PC-3 (cell line): ENCODE measurements at regions not wholly inside any gene's neighbourhood (a gene's known extent, or its start where the extent isn't known, plus 50 kb on each side); places are given as distances from the start of the nearest gene placed in this dataset.

Source experiments
- ATAC-seq: fragments of 200-7000 bp; cut with Tn5 transposase; 2 replicates; pipeline ENCODE4 v1.9.1; 2020; ENCODE audit warnings: mild to moderate bottlenecking, moderate library complexity
- BruUV-seq: library from RNA; stranded (reverse); fragments of 400-500 nt; replicated peaks from 2 replicates; lab custom pipeline; 2021; lab: Mats Ljungman, UMichigan
- CTCF ChIA-PET: fragments of 300-600 bp; sonication (Branson Sonifier 250); formaldehyde crosslinking; loops from one replicate; lab custom pipeline; 2022; ENCODE audit warnings: antibody characterized with exemption; lab: Charles Lee
- POLR2A ChIA-PET: fragments of 300-600 bp; sonication (Branson Sonifier 250); formaldehyde crosslinking; loops from one replicate; lab custom pipeline; 2022; ENCODE audit warnings: antibody characterized with exemption; ENCODE audit not compliant: unreplicated experiment; lab: Charles Lee
- DNase-seq: peaks from one replicate; pipeline ENCODE4 v3.0.0-alpha.2; 2015
- H2AFZ ChIP-seq: fragments of 300-600 bp; sonication (generic); 2 replicates; pipeline ENCODE4 v1.6.0; 2016; ENCODE audit warnings: antibody characterized with exemption, low read length
- H3F3A ChIP-seq: fragments of 300-600 bp; sonication (generic); one replicate; pipeline ENCODE4 v1.6.0; 2017; ENCODE audit warnings: antibody characterized with exemption, low read length, control low read depth, mild to moderate bottlenecking; ENCODE audit not compliant: unreplicated experiment
- H3K27ac ChIP-seq: fragments of 300-600 bp; sonication (generic); 2 replicates; pipeline ENCODE4 v1.5.1; 2016; ENCODE audit warnings: mild to moderate bottlenecking, low read length
- H3K27me3 ChIP-seq: fragments of 300-600 bp; sonication (generic); 2 replicates; pipeline ENCODE4 v1.6.1; 2016; ENCODE audit warnings: low read length, mixed read lengths
- H3K36me3 ChIP-seq: fragments of 300-600 bp; sonication (generic); 2 replicates; pipeline ENCODE4 v1.6.1; 2016; ENCODE audit warnings: low read depth, mixed run types, low read length, mixed read lengths
- H3K4me1 ChIP-seq: fragments of 300-600 bp; sonication (generic); 2 replicates; pipeline ENCODE4 v1.5.1; 2016; ENCODE audit warnings: low read length; ENCODE audit not compliant: insufficient read depth
- H3K4me2 ChIP-seq: fragments of 300-600 bp; sonication (generic); 2 replicates; pipeline ENCODE4 v1.6.0; 2016; ENCODE audit warnings: low read length
- H3K4me3 ChIP-seq: fragments of 300-600 bp; sonication (generic); 2 replicates; pipeline ENCODE4 v1.5.1; 2016; ENCODE audit warnings: mild to moderate bottlenecking, low read length, mixed read lengths
- H3K79me2 ChIP-seq: fragments of 300-600 bp; sonication (generic); 2 replicates; pipeline ENCODE4 v1.6.1; 2017; ENCODE audit warnings: low read length, mixed read lengths
- H3K9ac ChIP-seq: fragments of 300-600 bp; sonication (generic); 2 replicates; pipeline ENCODE4 v1.6.0; 2016; ENCODE audit warnings: mild to moderate bottlenecking, low read length
- H3K9me2 ChIP-seq: fragments of 300-600 bp; sonication (generic); replicated peaks from 2 replicates; pipeline ENCODE4 v1.6.1; 2016; ENCODE audit warnings: mixed run types, low read length, mixed read lengths
- H3K9me3 ChIP-seq: fragments of 300-600 bp; sonication (generic); 2 replicates; pipeline ENCODE4 v1.6.1; 2016; ENCODE audit warnings: low read length, mixed read lengths
- H4K20me1 ChIP-seq: fragments of 300-600 bp; sonication (generic); 2 replicates; pipeline ENCODE4 v1.6.1; 2016; ENCODE audit warnings: low read length, mixed read lengths
- CTCF ChIP-seq: fragments of 300-600 bp; sonication (generic); conservative IDR thresholded peaks from 2 replicates; pipeline ENCODE4 v1.5.1; 2017; ENCODE audit warnings: antibody characterized with exemption, low read depth, mild to moderate bottlenecking, low read length
- EZH2 ChIP-seq: fragments of 300-600 bp; sonication (generic); IDR thresholded peaks from one replicate; pipeline ENCODE4 v1.6.1; 2017; ENCODE audit warnings: antibody characterized with exemption, mild to moderate bottlenecking, low read length; ENCODE audit not compliant: unreplicated experiment
- EZH2phosphoT487 ChIP-seq: fragments of 300-600 bp; sonication (generic); IDR thresholded peaks from 2 replicates; pipeline ENCODE4 v1.6.1; 2018; ENCODE audit warnings: mild to moderate bottlenecking, antibody characterized with exemption, low read length, borderline replicate concordance
- intact Hi-C: fragments of 100-400 bp; cut with micrococcal nuclease; formaldehyde crosslinking; loops from 2 replicates; pipeline ENCODE4 v1.9.0; 2023

GRCh38 chr2:175606010-175606841, 395.8 kb downstream of the LNPK start:
- ATAC-seq (no peak), DNase-seq (no peak)
- H3K4me1 ChIP-seq = no peaks in the 10 kb centered on the region
- no peak for TF ChIP-seq EZH2
- TF ChIP-seq CTCF = no peak
- no peak for TF ChIP-seq EZH2phosphoT487
- no peak overlapping the region for H3K27ac ChIP-seq
- no peaks in the 10 kb centered on the region for H3K9me3 ChIP-seq
- H3K36me3 ChIP-seq = no peaks in the 10 kb centered on the region
- no peak overlapping the region for H2AFZ ChIP-seq
- ChIA-PET POLR2A (no interaction called here), CTCF (no interaction called here)
- no TSS peak for BruUV-seq
- H3F3A ChIP-seq = no peaks in the 10 kb centered on the region
- intact Hi-C loops = no loop called here
- peaks cover 32% of the 10 kb centered on the region; the same call in 1 of the 2 replicates for H3K27me3 ChIP-seq
- no peaks in the 10 kb centered on the region for H3K9me2 ChIP-seq
- no peaks in the 10 kb centered on the region for H4K20me1 ChIP-seq
- H3K9ac ChIP-seq = no peak overlapping the region
- no peaks in the 10 kb centered on the region for H3K79me2 ChIP-seq
- H3K4me3 ChIP-seq = no peak overlapping the region
- H3K4me2 ChIP-seq = no peak overlapping the region

- Histone ChIP-seq H3K9me2 (no peaks in the 10 kb centered on the region), H4K20me1 (no peaks in the 10 kb centered on the region), H3K4me2 (no peak overlapping the region), H3K9ac (no peak overlapping the region), H3K27me3 (peaks cover 26% of the 10 kb centered on the region; the same call in 1 of the 2 replicates), H3K27ac (no peak overlapping the region), H3K4me1 (no peaks in the 10 kb centered on the region), H3K79me2 (no peaks in the 10 kb centered on the region), H3F3A (no peaks in the 10 kb centered on the region), H3K9me3 (no peaks in the 10 kb centered on the region), H3K36me3 (no peaks in the 10 kb centered on the region), H3K4me3 (no peak overlapping the region), H2AFZ (no peak overlapping the region)
- no peak for TF ChIP-seq EZH2
- TF ChIP-seq EZH2phosphoT487 = no peak
- TF ChIP-seq CTCF = no peak
- CTCF ChIA-PET = no interaction called here
- ATAC-seq = no peak
- POLR2A ChIA-PET = no interaction called here
- no TSS peak for BruUV-seq
- intact Hi-C loops = no loop called here
- no peak for DNase-seq
Observed at GRCh38 chr2:175605640-175606009, 396.4 kb downstream of the LNPK start.

GRCh38 chr2:175601969-175602368, 400.1 kb downstream of the LNPK start:
- Histone ChIP-seq H3K27me3 (peaks cover 10% of the 10 kb centered on the region; the same call in 1 of the 2 replicates), H3K27ac (no peak overlapping the region), H2AFZ (no peak overlapping the region), H3K9me3 (no peaks in the 10 kb centered on the region), H3K4me2 (no peak overlapping the region), H3K9me2 (no peaks in the 10 kb centered on the region), H3K4me1 (no peaks in the 10 kb centered on the region), H3F3A (no peaks in the 10 kb centered on the region), H3K36me3 (no peaks in the 10 kb centered on the region), H3K9ac (no peak overlapping the region), H4K20me1 (no peaks in the 10 kb centered on the region), H3K79me2 (no peaks in the 10 kb centered on the region), H3K4me3 (no peak overlapping the region)
- no peak for ATAC-seq
- ChIA-PET CTCF (no interaction called here), POLR2A (no interaction called here)
- BruUV-seq = no TSS peak
- TF ChIP-seq CTCF = no peak
- DNase-seq = no peak
- intact Hi-C loops = no loop called here
